ENCODE measurements at regions not wholly inside any gene's neighbourhood (a gene's known extent, or its start where the extent isn't known, plus 50 kb on each side); places are given as distances from the start of the nearest gene placed in this dataset.
"Not testable (repeated sequence)": the region's sequence is repeated elsewhere in the genome, so short reads cannot be mapped to it uniquely, and the experiment has no call there.

DNA sequence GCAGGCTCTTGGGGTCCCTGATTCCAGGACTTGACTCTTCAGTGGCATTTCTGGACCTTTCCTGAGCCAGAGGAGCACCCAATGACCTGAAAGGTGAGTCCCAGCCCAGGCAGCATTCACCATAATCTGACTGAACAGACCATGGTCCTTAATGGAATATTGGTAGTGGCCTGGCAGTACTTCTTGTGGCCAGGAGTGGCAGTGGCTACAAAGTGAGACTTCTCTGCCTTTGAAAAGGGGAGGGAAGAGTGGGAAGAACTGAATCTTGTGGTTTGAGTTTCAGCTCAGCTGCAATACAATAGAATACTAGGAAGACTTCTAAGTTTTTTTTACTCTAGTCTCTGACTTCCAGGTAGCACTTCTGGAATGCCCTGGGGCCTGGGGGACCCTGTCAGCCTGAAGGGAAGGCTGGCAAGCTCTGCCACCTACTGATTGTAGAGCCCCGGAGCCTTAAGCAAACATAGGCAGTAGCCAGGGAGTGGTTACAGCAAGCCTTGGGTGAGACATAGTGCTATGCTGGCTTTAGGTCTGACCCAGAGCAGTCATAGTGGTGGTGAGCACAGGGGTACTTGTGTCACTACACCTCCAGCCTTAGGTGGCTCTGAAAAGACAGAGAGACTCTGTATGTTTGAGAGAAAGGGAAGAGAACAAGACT lies 674.2 kb upstream of the MANEA start:
- DNase-seq, result no peak

DNA sequence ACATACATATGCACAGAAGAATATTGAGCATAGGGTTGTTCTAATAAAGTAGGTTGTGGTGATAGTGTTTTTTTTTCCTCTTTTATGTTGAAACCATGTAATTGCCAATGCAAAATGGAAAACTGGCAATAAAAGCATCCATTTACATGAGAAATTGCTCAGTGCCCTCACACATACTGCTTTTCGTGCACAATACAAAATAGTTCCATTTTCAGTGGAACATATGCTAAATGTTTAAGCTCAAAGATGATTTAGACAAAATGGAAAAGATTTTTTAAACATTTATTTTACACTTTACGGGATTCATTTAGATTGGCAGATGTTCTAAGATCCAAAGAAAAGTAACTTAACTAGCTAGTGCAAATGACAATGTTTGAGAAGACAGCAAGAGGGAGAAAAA lies 678.1 kb upstream of the MANEA start:
- no peak for DNase-seq

DNA sequence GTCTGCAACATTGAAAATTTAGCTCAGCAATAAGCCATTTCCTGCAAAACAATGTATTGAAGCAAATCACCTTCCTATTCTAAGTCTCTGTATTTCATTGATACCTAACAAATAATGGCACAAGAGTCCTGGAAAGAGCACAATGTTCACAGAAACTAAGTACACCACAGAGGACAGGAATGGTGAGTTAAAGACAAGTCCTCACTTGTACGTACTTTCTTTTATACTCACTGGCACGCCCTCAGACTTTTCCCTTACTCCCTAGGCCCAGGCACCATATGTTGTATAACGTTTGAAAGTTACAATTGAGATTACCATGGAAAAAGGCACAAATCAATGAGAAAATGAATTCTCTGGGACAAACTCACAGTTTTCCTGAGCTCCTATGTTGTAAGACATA lies 683.0 kb upstream of the MANEA start:
- DNase-seq, result no peak

DNA sequence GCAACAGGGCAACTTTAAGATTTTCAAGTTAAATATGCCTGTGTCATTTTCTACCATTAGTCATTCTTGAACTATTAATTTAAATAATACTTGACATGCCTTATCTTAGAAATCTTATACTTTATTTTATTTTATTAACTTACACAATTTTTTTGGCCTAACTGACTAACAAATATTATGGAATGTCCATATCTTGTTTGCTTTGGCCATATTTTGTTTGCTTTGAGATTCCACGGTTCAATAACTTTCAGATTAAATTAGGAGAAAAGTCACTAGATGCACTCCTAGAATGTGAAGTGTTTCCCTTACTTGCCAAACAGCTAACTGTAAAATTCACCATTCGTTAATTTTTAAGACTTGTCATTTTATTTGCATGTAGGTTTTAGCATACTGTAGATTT lies 684.0 kb upstream of the MANEA start:
- DNase-seq, result no peak

DNA sequence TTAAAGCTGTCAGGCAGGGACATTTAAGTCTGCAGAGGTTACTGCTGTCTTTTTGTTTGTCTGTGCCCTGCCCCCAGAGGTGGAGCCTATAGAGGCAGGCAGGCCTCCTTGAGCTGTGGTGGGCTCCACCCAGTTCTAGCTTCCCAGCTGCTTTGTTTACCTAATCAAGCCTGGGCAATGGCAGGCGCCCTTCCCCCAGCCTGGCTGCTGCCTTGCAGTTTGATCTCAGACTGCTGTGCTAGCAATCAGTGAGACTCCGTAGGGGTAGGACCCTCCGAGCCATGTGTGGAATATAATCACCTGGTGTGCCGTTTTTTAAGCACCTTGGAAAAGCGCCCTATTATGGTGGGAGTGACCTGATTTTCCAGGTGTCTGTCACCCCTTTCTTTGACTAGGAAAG lies 703.5 kb upstream of the MANEA start:
- not testable (repeated sequence) for DNase-seq

DNA sequence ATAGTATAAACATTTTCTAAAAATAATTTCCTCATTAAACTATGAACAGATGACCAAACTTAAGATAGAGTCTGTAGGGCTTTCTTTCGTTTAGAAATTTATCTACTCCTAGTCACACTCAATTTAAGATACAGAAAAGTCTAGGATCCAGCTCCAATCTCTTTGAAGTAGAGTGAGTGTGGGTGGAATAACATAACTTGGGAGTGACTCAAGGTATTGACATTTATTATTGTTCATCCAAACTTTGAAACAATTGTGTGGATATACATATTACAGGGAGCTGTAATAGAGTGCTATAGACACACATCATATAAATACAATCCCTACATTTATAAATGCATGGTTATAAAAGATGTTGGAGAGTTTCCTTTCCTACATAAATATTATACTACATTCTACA lies 715.2 kb upstream of the MANEA start:
- no peak for DNase-seq

DNA sequence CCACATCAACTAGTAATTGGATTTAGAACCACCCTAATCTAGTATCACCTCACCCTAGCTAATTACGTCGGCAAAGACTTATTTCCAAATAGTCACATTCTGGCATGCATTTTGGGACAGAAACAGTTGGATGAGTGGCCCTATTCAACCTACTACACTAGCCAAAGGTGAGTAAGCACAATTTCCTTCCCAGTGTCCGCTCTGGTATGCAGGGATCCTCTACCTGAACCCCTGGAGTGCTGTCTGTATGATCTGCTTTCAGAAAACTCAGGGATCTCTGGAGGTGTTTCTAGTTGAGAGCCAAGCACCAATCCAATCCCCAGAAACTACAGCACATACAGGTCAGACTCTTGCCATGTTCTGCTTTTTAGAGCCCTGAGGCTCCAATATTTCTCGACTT lies 717.4 kb upstream of the MANEA start:
- no peak for DNase-seq

DNA sequence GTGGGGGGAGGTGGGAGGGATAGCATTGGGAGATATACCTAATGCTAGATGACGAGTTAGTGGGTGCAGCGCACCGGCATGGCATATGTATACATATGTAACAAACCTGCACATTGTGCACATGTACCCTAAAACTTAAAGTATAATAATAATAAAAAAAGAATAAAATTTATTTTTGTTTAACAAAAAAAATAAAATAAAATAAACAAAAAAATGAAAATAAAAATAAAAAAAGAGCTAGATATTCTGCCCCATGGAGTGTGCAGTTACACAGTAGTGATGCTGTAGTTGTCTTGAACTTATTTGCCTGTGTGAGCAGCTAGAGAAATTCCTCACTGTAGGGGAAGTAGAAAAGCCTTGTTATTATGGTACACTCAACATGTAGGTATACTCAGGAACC lies 720.3 kb upstream of the MANEA start:
- DNase-seq, result not testable (repeated sequence)

DNA sequence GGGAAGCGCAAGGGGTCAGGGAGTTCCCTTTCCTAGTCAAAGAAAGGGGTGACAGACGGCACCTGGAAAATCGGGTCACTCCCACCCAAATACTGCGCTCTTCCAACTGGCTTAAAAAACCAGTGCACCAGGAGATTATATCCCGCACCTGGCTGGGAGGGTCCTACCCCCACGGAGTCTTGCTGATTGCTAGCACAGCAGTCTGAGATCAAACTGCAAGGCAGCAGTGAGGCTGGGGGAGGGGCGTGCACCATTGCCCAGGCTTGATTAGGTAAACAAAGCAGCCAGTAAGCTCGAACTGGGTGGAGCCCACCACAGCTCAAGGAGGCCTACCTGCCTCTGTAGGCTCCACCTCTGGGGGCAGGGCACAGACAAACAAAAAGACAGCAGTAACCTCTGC lies 726.0 kb upstream of the MANEA start:
- DNase-seq, result not testable (repeated sequence)

DNA sequence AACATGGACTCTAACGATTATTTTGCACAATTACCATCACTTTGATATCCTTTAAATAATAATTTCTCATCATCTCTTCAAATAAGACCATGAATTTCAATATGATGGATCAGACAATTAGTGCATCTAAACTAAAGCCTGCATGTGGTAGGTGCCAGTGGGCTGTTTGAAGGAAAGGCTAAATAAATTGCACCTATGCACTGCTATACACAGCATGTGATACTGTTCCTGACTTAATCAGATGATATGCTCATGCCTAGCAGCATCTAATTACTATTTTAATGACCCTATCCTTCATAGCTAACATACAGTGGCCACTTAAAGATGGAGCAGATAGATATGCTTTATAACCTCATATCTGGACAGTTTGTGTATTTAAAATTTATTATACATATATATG lies 731.6 kb upstream of the MANEA start:
- no peak for DNase-seq

DNA sequence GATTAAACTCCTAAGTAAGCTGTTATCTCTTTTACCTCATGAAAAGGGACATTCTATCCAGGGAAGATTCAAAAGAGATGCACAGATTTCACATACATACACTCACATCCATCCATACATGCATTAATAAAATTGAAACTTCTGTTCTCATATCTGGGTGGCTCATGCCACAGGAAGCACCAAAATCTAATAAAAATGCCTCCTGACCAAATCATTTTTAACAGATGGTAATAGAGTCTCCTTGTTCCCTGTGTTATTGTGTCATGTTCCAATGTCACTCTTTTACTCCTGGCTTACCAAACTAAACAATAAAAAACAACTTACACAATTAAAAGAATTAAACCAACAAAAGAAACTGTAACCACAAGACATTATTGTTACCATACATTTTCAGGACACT lies 742.1 kb upstream of the MANEA start:
- no peak for DNase-seq

DNA sequence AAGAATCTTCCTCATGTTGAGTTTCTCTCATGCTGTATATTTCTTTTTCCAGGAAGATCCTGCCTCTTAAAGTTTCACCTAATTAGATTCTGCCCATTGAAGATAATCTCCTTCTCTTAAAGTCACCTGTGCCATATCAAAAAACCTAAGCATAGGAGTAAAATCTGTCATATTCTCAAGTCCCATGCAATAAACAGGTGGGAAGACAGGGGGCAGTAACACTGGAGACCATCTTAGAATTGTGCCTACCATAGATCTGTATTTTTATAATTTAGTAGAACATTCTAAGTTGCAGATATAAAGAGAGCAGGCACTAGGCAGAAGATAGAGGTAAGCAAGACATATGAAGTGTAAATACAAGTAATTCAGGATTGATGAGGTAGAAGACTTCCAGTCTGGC lies 763.5 kb upstream of the MANEA start:
- DNase-seq, result no peak

DNA sequence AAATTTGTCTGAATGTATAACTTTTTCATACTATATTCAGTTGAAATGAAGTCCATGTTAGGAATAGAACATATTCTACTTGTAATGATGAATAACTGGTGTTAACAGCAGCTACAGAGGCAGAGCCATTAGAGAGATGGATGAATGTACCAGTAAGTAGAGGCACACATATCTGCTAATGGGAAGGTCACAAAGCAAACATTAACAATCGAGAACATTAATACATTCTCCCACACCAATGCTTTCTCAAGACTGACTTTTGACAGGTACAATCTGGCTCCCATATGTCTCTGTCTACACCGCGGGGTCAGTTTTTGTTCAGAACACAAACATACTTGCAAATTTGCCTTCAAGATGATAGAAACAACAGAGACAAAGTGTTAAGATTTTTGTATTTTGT lies 776.0 kb upstream of the MANEA start:
- DNase-seq, result no peak

DNA sequence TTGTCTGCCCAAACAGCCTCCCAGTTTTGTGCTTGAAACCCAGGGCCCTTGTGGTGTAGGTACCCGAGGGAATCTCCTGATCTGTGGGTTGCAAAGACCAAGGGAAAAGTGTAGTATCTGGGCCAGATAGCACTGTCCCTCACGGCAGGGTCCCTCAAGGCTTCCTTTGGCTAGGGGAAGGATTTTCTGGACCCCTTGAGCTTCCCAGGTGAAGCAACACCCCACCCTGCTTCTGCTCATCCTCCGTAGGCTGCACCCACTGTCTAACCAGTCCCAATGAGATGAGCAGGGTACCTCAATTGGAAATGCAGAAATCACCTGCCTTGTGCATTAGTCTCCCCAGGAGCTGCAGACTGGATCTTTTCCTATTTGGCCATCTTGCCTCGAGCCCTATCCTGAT lies 791.8 kb upstream of the MANEA start:
- no peak for DNase-seq

DNA sequence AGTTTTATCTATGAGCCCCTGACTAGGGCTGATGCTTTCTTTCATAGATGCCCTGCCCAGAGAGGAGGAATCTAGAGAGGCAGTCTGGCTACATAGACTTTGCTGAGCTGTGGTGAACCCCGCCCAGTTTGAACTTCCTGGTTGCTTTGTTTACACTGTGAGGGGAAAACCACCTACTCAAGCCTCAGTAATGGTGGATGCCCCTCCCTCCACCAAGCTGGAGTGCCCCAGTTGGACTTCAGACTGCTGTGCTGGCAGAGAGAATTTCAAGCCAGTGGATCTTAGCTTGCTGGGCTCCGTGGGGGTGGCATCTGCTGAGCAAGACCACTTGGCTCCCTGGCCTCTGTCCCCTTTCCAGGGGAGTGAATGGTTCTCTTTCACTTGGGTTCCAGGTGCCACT lies 792.3 kb upstream of the MANEA start:
- not testable (repeated sequence) for DNase-seq

DNA sequence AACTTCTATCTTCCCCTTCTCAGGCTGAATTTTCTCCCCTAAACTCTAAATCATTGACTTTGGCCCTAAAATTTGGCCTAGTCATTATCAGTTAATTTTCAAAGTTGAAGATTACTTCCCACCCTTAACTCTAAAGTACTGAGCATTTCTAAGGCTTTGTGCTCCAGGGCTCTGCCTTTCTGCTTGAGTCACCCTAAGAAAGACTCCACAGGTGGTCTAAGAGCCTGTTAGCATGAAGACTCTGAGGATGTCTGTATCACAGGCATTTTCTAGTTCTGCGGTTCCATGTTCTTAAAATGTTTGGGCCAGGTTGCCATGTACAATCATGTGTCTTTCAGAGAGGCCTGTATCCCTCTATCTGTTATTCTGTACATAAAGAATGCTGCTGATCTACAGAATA lies 808.1 kb upstream of the MANEA start:
- DNase-seq, result no peak

DNA sequence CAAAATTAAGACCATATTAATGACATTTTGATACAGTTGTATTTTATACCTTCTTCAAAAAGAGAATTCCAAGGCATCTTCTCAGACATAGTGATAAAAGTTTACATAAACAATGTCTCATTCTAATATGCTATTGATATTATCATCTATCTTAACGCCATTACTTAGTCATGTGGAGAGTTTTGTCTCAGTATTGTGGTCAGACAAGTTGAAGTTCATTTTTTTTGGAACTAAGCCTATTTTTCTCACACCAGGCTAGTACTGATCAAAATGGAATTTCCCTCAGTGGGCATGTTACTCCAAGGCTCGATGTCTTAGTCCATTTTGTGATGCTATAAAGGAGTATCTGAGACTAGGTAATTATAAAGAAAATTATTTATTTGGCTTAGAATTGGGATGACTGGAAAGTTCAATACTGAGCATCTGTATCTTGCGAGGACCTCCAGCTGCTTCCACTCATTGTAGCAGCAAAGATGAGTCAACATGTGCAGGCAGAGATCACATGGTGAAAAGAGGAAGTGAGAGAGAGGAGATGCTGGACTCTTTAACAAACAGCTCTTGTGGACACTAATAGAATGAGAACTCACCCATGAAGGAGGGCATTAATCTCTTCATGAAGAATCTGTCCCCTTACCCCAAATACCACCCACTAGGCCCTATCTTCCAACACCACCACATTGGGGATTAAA lies 825.5 kb upstream of the MANEA start:
- DNase-seq, result no peak

DNA sequence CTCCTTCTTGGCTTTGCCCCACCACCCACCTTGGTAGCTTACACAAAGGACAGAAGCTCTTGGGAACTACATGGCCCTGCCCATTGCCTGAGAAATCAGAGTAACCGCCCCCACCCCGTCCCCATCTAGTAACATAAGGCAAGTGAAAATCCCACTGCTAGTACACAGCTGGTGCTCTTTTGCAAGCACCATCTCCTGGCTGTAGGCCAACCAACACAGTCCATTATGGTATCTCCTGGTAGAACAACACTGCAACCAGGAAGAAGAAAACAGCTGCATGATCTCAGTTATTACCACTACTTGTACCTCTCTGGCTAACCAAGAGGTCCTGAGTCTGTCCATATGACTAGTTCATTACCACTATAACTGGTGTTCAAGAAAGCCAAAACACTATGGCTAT lies 841.1 kb upstream of the MANEA start:
- DNase-seq, result no peak

DNA sequence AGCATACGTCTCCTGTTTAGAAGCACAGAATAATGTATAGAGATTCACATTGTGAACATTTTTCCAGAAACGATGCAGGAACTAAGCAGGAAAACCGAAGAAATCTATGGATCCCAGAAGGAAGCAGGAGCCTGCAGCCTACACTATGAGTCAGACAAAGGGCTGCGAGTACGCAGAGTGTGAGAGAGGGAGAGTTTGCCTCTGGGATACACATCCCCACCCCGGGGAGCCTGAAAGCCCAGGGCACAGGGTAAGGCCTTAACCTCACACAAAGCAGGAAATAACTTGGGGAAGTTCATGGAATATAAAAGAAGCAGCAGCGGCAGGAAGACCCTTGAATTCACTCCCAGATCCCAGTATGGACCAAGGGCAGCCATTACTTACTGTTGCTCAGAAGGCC lies 842.1 kb upstream of the MANEA start:
- no peak for DNase-seq

DNA sequence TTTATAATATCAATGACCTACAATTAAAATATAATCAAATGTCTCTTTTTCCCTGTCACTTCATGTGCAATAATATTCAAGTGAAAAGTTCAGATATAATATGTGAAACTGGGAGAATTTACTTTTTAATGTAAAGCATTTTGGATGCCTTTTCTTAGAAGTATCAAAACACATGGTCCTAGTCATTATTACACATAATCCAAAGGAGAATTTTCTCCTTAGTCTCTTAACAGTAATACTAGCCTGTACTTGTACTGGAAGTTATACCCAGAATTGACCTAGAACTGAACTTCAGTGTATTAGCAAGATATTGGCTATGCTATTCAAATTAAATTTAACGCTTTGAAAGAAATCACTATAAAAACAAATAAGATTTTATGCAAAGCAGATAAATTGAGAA lies 842.6 kb upstream of the MANEA start:
- no peak for DNase-seq

DNA sequence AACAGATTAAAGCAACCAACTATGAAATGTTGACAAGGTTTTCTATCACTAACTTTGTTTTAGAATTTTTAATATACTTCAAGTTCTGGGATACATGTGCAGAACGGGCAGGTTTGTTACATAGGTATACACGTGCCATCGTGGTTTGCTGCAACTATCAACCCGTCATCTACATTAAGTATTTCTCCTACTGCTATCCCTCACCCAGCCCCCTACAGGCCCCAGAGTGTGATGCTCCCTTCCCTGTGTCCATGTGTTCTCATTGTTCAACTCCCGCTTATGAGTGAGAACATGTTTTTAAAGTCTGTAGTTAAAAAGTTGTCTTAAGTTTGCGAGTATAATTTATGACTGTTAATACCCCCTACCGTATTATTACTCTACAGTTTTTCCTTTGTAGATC lies 844.3 kb upstream of the MANEA start:
- DNase-seq, result no peak

DNA sequence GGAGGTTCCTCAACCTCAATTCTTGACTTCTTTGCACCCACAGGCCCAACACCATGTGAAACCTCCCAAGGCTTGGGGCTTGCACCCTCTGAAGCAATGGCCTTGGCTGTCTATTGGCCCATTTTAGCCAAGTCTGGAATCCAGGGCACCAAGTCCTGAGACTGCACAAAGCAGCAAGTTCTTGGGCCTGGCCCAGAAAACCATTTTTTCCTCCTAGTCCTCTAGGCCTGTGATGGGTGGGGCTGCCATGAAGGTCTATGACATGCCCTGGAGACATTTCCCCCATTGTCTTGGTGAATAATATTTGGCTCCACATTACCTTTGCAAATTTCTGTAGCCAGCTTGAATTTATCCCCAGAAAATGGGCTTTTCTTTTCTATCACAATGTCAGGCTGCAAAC lies 849.6 kb upstream of the MANEA start:
- DNase-seq, result no peak

DNA sequence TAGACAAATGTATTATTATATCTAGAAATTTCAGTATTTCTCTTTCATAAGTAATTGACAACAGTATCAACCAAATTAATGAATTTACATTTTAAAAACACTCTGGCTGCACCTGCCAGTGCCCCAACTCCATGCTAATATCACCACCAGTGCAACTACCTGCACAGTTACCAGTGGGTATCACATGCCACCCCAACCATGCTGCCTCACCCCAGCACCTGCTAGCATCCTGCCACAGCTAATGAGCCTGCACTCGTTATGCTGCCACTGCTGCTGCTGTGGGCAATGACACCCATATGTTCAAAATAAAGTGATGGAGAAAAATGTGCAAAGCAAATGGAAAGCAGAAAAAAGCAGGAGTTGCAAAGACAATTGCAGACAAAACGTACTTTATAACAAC lies 855.9 kb upstream of the MANEA start:
- DNase-seq, result no peak

DNA sequence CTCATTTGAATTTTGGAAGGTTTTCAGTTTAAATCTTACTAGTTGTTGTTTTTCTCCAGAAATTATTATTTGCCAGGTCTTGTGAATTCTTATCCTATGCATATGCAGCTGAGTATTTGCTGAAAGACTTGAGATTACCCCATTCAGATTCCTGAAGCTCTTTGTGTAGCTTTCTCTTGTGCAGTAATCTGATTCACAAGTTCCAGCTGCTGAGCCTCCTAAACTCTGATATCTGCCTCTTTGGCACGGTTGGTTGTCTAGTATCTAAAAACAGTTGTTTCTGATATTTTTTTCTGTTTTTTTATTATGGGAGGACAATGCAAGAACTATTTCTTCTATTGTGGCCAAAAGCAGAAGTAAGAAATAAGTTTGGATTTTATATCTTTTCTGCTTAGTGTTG lies 863.9 kb upstream of the MANEA start:
- no peak for DNase-seq

DNA sequence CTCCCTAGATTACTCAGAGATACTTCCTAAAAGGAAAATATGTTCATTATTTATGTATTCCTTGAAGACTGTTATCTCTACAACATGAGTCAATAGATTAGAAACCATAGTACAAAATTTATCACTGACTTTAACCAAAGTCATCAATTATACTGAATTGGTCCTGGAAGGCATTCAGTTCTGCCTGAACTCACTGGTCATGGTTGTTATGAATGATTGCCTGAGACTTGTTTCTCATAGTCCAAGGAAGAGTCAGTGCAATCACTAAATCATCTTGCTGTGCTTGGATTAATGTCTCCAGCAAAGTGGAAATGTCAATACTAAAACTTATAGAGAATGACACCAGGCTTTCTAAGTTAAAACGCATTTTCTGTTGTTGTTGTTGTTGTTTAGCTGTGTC lies 878.6 kb upstream of the MANEA start:
- no peak for DNase-seq
